ENCODE measurements at regions not wholly inside any gene's neighbourhood (a gene's known extent, or its start where the extent isn't known, plus 50 kb on each side); places are given as distances from the start of the nearest gene placed in this dataset.

DNA sequence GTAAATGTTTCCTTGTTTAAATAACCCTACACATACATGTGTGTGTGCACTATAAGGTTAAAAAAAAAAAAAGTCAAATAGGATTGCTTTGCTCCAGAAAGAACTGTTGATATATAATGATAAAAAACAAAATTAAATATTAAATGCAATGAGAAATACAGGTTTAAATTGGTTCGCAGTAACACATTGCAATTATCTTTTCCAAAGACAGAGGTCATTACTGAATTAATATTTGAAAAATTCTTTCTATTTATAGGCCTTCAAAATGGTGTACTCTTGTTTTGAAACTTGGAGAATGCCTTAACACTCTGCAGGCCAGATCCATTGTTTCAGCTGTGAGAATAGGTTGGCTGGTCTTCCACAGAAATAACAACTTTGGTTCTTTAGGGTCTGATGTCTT lies 319.0 kb upstream of the NUDT12 start:
- CTCF ChIA-PET: no interaction called here
- no peaks in the 10 kb centered on the region for H3K9me3 ChIP-seq (ENCODE audit: low read depth, low read length, poor library complexity, severe bottlenecking)
- no TSS peak for BruUV-seq (replicated peaks)

DNA sequence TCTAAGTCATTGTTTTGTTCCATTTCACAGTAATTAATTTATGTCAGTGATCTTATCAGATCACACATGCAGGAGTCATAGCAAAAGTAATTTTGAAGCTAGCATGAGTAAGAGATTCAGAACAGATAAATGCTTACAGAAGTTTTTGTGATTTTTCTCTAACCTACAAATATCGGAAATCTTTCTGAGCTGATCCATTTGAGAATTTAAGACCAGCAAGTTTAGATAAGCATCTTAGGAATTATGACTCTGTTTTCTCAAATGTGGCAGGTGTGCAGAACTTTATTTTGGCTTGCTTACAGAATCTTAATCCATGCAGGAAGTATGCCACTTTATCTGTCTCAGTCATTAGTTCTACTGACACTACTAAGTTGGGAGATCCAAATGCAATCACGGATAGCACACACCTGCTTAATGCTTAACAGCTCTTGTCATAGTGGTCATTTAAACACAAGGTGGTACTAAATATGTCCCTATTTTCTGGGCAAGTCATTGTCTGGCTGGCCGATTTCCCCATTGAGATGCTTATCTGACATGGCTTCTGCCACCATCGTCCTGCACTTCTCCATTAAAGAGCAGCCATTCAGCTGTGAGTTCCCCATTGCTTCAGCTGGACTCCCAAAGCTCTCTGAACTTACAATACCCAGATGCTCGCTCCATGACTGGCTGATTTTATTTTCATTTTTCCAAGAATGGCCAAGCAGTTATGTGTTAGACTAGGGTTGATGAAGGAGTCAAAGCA lies 305.4 kb upstream of the NUDT12 start:
- Histone ChIP-seq H3K27me3 (replicated peaks; ENCODE audit: insufficient read depth, low read depth, low read length, poor library complexity) (no peaks in the 10 kb centered on the region), H3K36me3 (ENCODE audit: insufficient read depth, low read length, poor library complexity, severe bottlenecking) (no peaks in the 10 kb centered on the region), H3K4me1 (ENCODE audit: insufficient read depth, low read length, poor library complexity, severe bottlenecking) (no peaks in the 10 kb centered on the region), H3K27ac (ENCODE audit: low read depth, low read length, poor library complexity, severe bottlenecking) (no peak overlapping the region), H3K4me3 (ENCODE audit: low read depth, low read length, poor library complexity, severe bottlenecking) (no peak overlapping the region), H3K9me3 (ENCODE audit: low read depth, low read length, poor library complexity, severe bottlenecking) (no peaks in the 10 kb centered on the region)
- no peak for DNase-seq (ENCODE audit: low spot score)
- intact Hi-C loops (cut with micrococcal nuclease; ENCODE audit: unreplicated experiment): no loop called here
- no peak for TF ChIP-seq EZH2 (IDR thresholded peaks at IDR 0.05; ENCODE audit: borderline replicate concordance, low read depth, low read length, poor library complexity, severe bottlenecking)
- TF ChIP-seq, protein P1, sequence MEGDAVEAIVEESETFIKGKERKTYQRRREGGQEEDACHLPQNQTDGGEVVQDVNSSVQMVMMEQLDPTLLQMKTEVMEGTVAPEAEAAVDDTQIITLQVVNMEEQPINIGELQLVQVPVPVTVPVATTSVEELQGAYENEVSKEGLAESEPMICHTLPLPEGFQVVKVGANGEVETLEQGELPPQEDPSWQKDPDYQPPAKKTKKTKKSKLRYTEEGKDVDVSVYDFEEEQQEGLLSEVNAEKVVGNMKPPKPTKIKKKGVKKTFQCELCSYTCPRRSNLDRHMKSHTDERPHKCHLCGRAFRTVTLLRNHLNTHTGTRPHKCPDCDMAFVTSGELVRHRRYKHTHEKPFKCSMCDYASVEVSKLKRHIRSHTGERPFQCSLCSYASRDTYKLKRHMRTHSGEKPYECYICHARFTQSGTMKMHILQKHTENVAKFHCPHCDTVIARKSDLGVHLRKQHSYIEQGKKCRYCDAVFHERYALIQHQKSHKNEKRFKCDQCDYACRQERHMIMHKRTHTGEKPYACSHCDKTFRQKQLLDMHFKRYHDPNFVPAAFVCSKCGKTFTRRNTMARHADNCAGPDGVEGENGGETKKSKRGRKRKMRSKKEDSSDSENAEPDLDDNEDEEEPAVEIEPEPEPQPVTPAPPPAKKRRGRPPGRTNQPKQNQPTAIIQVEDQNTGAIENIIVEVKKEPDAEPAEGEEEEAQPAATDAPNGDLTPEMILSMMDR (conservative IDR thresholded peaks at IDR 0.05; ENCODE audit: low read depth, low read length): no peak
- POLR2A ChIA-PET (ENCODE audit: low non-redundant PET): no interaction called here
- no TSS peak for BruUV-seq (replicated peaks)
- CTCF ChIA-PET: interaction anchor here (0.7 kb wide), 1 partner anchor 545 kb away, joined by 4 read pairs; no protein-coding TSS in a partner anchor

More for the DNA sequence above, 319.0 kb upstream of the NUDT12 start:
- POLR2A ChIA-PET (ENCODE audit: low non-redundant PET): no interaction called here
- intact Hi-C loops (cut with micrococcal nuclease; ENCODE audit: unreplicated experiment): no loop called here
- no peak for TF ChIP-seq EZH2 (IDR thresholded peaks at IDR 0.05; ENCODE audit: borderline replicate concordance, low read depth, low read length, poor library complexity, severe bottlenecking)
- TF ChIP-seq, protein P1 (conservative IDR thresholded peaks at IDR 0.05; ENCODE audit: low read depth, low read length): no peak
- no peaks in the 10 kb centered on the region for H3K36me3 ChIP-seq (ENCODE audit: insufficient read depth, low read length, poor library complexity, severe bottlenecking)
- H3K4me3 ChIP-seq (ENCODE audit: low read depth, low read length, poor library complexity, severe bottlenecking): no peak overlapping the region
- DNase-seq (ENCODE audit: low spot score): no peak
- no peak overlapping the region for H3K27ac ChIP-seq (ENCODE audit: low read depth, low read length, poor library complexity, severe bottlenecking)
- no peaks in the 10 kb centered on the region for H3K27me3 ChIP-seq (replicated peaks; ENCODE audit: insufficient read depth, low read depth, low read length, poor library complexity)
- H3K4me1 ChIP-seq (ENCODE audit: insufficient read depth, low read length, poor library complexity, severe bottlenecking): no peaks in the 10 kb centered on the region

DNA sequence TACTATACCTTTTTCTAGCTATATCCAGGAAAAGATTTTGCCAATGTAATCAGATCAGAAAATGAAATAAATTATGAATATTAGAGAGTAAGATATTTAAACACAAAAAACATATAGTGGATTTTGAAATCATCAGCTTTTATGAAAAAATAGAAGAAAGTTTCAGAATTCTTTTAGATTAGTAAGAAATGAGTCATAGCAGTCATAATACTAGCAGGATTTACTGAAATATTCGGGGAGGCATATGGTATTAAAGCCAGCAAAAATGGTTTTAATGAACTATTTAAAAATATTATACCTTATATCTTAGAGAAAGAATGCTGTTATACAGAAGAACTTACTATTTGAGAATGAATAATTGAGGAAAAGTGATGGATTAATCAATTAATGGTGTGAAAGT lies 303.6 kb upstream of the NUDT12 start:
- Histone ChIP-seq H3K27me3 (replicated peaks; ENCODE audit: insufficient read depth, low read depth, low read length, poor library complexity) (no peaks in the 10 kb centered on the region), H3K36me3 (ENCODE audit: insufficient read depth, low read length, poor library complexity, severe bottlenecking) (no peaks in the 10 kb centered on the region), H3K4me3 (ENCODE audit: low read depth, low read length, poor library complexity, severe bottlenecking) (no peak overlapping the region), H3K4me1 (ENCODE audit: insufficient read depth, low read length, poor library complexity, severe bottlenecking) (no peaks in the 10 kb centered on the region), H3K27ac (ENCODE audit: low read depth, low read length, poor library complexity, severe bottlenecking) (no peak overlapping the region), H3K9me3 (ENCODE audit: low read depth, low read length, poor library complexity, severe bottlenecking) (no peaks in the 10 kb centered on the region)
- intact Hi-C loops (cut with micrococcal nuclease; ENCODE audit: unreplicated experiment): no loop called here
- CTCF ChIA-PET: no interaction called here
- DNase-seq (ENCODE audit: low spot score): no peak
- BruUV-seq (replicated peaks): no TSS peak
- POLR2A ChIA-PET (ENCODE audit: low non-redundant PET): no interaction called here
- TF ChIP-seq, protein P1 (conservative IDR thresholded peaks at IDR 0.05; ENCODE audit: low read depth, low read length): no peak
- no peak for TF ChIP-seq EZH2 (IDR thresholded peaks at IDR 0.05; ENCODE audit: borderline replicate concordance, low read depth, low read length, poor library complexity, severe bottlenecking)

All from A673 (cell line).